GM12865 (cell line): ENCODE measurements at regions not wholly inside any gene's neighbourhood (a gene's known extent, or its start where the extent isn't known, plus 50 kb on each side); places are given as distances from the start of the nearest gene placed in this dataset.

Experiments used
- DNase-seq: peaks from one replicate; pipeline ENCODE4 v3.0.0; 2010; ENCODE audit warnings: low read depth
- H3K4me3 ChIP-seq: 2 replicates; pipeline ENCODE4 v1.5.1; 2011; ENCODE audit warnings: mild to moderate bottlenecking, low read depth, low read length, control low read depth
- CTCF ChIP-seq: IDR thresholded peaks from 2 replicates; pipeline ENCODE4 v1.5.1; 2011; ENCODE audit warnings: low read length, control low read depth, low read depth, inconsistent platforms; ENCODE audit not compliant: insufficient read depth; ENCODE audit errors: missing control alignments

GRCh38 chr20:41956338-41957074, 338.3 kb upstream of the CHD6 start:
- TF ChIP-seq CTCF, result peak; percentile 54
- H3K4me3 ChIP-seq, result no peak overlapping the region
- DNase-seq, result peak; percentile 17

- no peak for DNase-seq
- no peak for TF ChIP-seq CTCF
- no peak overlapping the region for H3K4me3 ChIP-seq
Measured at GRCh38 chr20:41952166-41952565, 334.0 kb upstream of the CHD6 start.

- no peak for TF ChIP-seq CTCF
- DNase-seq, result no peak
- no peak overlapping the region for H3K4me3 ChIP-seq
Measured at GRCh38 chr20:41951615-41952014, 333.4 kb upstream of the CHD6 start.

- DNase-seq, result no peak
- H3K4me3 ChIP-seq, result no peak overlapping the region
- TF ChIP-seq CTCF, result no peak
Measured at GRCh38 chr20:41939659-41940058, 321.5 kb upstream of the CHD6 start.

GRCh38 chr20:41938353-41938752, 320.2 kb upstream of the CHD6 start:
- no peak for TF ChIP-seq CTCF
- H3K4me3 ChIP-seq, result no peak overlapping the region
- DNase-seq, result no peak

GRCh38 chr20:41935259-41935791, 317.1 kb upstream of the CHD6 start:
- TF ChIP-seq CTCF, result no peak
- no peak overlapping the region for H3K4me3 ChIP-seq

GRCh38 chr20:41932431-41932830, 314.3 kb upstream of the CHD6 start:
- TF ChIP-seq CTCF, result no peak
- no peak for DNase-seq
- no peak overlapping the region for H3K4me3 ChIP-seq

More at GRCh38 chr20:41935259-41935791, 317.1 kb upstream of the CHD6 start:
- no peak for DNase-seq
